Peyer's patch (tissue), 4 donors: ENCODE measurements at regions not wholly inside any gene's neighbourhood (a gene's known extent, or its start where the extent isn't known, plus 50 kb on each side); places are given as distances from the start of the nearest gene placed in this dataset.

Source experiments
- CTCF ChIP-seq, 6 experiments: fragments of 450-650 bp in 4 of 6; fragments of 200-600 bp in 2 of 6; sonication (generic) in 1 of 6; IDR thresholded peaks; one replicate each; pipeline ENCODE4 v1.5.1; 2017 to 2019; ENCODE audit warnings: antibody characterized with exemption in 6 of 6, mild to moderate bottlenecking in 3 of 6, moderate library complexity in 1 of 6
- POLR2A ChIP-seq, 2 donors: fragments of 450-650 bp; IDR thresholded peaks; one replicate each; pipeline ENCODE4 v1.5.1; 2017; ENCODE audit warnings: antibody characterized with exemption in 2 of 2, mild to moderate bottlenecking in 2 of 2, moderate library complexity in 2 of 2

- TF ChIP-seq CTCF (IDR thresholded peaks at IDR 0.05) (no peak), POLR2A (IDR thresholded peaks at IDR 0.05) (no peak)
Observed at GRCh38 chr20:55186228-55186627, 710.8 kb downstream of the DOK5 start.
